Cardiac muscle cell (in vitro differentiated cells and primary cell): ENCODE measurements at regions not wholly inside any gene's neighbourhood (a gene's known extent, or its start where the extent isn't known, plus 50 kb on each side); places are given as distances from the start of the nearest gene placed in this dataset.
"Not testable (repeated sequence)": the region's sequence is repeated elsewhere in the genome, so short reads cannot be mapped to it uniquely, and the experiment has no call there.

Experiments used
- DNase-seq, 2 donors: peaks; one replicate each; pipeline versions ENCODE4 v3.0.0 to v3.0.0-alpha.2; 2010 to 2017; ENCODE audit warnings: low read depth in 1 of 2, low spot score in 1 of 2
- H3K27ac ChIP-seq: fragments of 200-600 bp; sonication (generic); 2 replicates; pipeline ENCODE4 v1.5.1; 2016
- H3K27me3 ChIP-seq: fragments of 200-600 bp; sonication (generic); 2 replicates; pipeline ENCODE4 v1.6.0; 2016; ENCODE audit warnings: control low read depth
- H3K36me3 ChIP-seq: fragments of 200-600 bp; sonication (generic); 2 replicates; pipeline ENCODE4 v1.5.1; 2016; ENCODE audit warnings: control low read depth
- H3K4me1 ChIP-seq: fragments of 200-600 bp; sonication (generic); 2 replicates; pipeline ENCODE4 v1.8.1; 2017; ENCODE audit warnings: low read depth, mild to moderate bottlenecking, mixed run types
- H3K4me3 ChIP-seq: fragments of 200-600 bp; sonication (generic); 2 replicates; pipeline ENCODE4 v1.5.1; 2016; ENCODE audit warnings: mild to moderate bottlenecking
- H3K9me3 ChIP-seq: fragments of 200-600 bp; sonication (generic); 2 replicates; pipeline ENCODE4 v1.5.1; 2017; ENCODE audit warnings: low read depth, mild to moderate bottlenecking, control low read depth
- TF ChIP-seq, protein P1 (sequence below): IDR thresholded peaks from 2 replicates; pipeline ENCODE4 v1.5.1; 2012; ENCODE audit warnings: low read depth, mild to moderate bottlenecking, low read length

DNA sequence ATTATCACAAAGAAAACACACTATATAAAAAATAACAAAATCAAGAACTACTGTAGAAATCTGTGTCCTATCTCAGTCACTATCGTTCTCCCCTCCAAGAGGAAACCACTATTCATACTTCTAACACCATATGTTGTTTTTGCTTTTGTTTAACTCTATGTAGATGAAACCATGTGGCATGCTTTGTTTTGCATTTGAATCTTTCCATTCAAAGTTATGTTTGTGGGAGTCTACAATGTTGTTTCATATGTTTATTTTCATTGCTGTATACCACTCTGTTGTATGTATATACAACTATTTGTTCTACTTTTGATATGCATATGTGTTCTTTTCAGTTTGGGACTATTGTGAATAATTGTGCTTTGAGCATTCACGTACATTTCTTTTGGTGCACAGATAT is 116.1 kb downstream of the PABPC4L start:
- Histone ChIP-seq H3K36me3 (no peaks in the 10 kb centered on the region), H3K4me3 (no peak overlapping the region), H3K27me3 (no peaks in the 10 kb centered on the region), H3K9me3 (no peaks in the 10 kb centered on the region), H3K4me1 (no peaks in the 10 kb centered on the region), H3K27ac (no peak overlapping the region)
- no peak for DNase-seq
- TF ChIP-seq, protein P1, sequence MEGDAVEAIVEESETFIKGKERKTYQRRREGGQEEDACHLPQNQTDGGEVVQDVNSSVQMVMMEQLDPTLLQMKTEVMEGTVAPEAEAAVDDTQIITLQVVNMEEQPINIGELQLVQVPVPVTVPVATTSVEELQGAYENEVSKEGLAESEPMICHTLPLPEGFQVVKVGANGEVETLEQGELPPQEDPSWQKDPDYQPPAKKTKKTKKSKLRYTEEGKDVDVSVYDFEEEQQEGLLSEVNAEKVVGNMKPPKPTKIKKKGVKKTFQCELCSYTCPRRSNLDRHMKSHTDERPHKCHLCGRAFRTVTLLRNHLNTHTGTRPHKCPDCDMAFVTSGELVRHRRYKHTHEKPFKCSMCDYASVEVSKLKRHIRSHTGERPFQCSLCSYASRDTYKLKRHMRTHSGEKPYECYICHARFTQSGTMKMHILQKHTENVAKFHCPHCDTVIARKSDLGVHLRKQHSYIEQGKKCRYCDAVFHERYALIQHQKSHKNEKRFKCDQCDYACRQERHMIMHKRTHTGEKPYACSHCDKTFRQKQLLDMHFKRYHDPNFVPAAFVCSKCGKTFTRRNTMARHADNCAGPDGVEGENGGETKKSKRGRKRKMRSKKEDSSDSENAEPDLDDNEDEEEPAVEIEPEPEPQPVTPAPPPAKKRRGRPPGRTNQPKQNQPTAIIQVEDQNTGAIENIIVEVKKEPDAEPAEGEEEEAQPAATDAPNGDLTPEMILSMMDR, result no peak

DNA sequence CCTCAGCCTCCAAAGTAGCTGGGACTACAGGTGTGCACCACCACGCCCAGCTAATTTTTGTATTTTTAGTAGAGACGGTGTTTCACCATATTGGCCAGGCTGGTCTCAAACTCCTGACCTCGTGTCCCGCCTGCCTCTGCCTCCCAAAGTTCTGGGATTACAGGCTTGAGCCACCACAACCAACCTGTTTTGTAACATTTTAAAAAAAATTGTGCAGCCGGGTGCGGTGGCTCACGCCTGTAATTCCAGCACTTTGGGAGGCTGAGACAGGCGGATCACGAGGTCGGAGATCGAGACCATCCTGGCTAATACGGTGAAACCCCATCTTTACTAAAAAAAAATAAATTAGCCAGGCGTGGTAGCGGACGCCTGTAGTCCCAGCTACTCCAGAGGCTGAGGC is 122.5 kb downstream of the PABPC4L start:
- H3K27ac ChIP-seq, DNase-seq, H3K9me3 ChIP-seq, H3K4me1 ChIP-seq, H3K4me3 ChIP-seq, H3K27me3 ChIP-seq, H3K36me3 ChIP-seq: not testable (repeated sequence)

DNA sequence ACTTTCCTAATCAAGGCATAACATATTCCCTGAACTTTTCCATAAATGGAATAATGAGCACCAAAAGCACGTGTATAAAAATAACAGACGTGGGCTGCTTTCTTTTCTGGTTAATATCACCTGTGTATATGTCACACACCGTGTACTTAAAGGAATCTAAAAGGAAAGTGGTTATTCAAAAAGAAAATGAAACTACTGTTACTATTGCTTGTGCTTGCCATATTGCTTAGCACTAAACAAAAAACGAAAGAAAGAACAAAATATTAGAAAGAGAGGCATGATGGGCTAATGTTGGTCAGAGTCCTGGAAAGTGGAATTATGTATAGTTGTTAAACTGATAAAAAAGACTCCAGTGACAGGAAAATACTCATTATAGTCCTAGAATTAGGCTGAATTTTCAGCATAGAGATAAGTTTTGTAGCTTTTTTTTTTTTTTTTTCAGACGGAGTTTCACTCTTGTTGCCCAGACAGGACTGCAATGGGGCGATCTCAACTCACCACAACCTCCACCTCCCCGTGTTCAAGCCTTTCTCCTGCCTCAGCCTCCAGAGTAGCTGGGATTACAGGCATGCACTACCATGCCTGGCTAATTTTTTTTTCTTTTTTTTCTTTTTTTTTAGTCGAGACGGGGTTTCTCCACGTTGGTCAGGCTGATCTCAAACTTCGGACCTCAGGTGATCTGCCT is 123.2 kb downstream of the PABPC4L start:
- no peak overlapping the region for H3K27ac ChIP-seq
- H3K4me3 ChIP-seq, result no peak overlapping the region
- TF ChIP-seq, protein P1, result no peak
- no peaks in the 10 kb centered on the region for H3K27me3 ChIP-seq
- H3K9me3 ChIP-seq, result no peaks in the 10 kb centered on the region
- DNase-seq, result peak in 1 of 2 donors; percentile 3
- no peaks in the 10 kb centered on the region for H3K36me3 ChIP-seq
- H3K4me1 ChIP-seq, result no peaks in the 10 kb centered on the region

DNA sequence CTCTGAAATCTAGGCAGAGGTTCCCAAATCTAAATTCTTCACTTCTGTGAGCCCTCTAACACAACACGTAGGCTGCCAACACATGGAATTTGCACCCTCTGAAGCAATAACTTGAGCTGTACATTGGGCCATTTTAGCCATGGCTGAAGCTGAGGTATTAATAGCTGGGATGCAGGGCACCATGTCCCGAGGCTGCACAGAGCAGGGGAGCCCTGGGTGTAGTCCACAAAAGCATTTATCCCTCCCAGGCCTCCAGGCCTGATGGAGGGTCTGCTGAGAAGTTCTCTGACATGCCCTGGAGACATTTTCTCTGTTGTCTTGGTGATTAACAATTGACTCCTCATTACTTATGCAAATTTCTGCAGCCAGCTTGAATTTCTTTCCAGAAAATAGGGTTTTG is 127.9 kb downstream of the PABPC4L start:
- no peaks in the 10 kb centered on the region for H3K9me3 ChIP-seq
- H3K36me3 ChIP-seq, result no peaks in the 10 kb centered on the region
- no peak overlapping the region for H3K27ac ChIP-seq
- TF ChIP-seq, protein P1, result no peak
- no peak for DNase-seq
- no peak overlapping the region for H3K4me3 ChIP-seq
- no peaks in the 10 kb centered on the region for H3K27me3 ChIP-seq
- H3K4me1 ChIP-seq, result no peaks in the 10 kb centered on the region

DNA sequence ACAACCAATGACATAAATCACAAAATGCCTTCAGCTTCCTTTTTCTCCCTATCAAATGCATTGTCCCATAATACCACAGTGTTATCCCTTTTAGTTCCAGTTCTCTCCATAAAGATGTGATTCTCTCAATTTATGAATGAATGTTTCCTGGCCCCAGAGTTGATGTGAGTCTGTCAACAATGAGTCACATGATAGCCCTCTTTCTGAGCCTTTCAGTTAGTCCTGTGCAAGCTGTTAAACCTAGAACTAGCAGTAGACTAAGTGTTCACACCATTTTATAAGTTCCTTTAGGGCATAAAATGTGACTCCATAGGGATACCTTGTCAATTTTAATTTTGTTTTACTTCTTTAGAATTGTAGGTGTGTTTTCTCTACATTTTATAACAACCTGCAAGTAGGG is 129.5 kb downstream of the PABPC4L start:
- H3K27ac ChIP-seq, result no peak overlapping the region
- DNase-seq, result no peak
- H3K4me3 ChIP-seq, result no peak overlapping the region
- no peaks in the 10 kb centered on the region for H3K36me3 ChIP-seq
- no peaks in the 10 kb centered on the region for H3K27me3 ChIP-seq
- no peaks in the 10 kb centered on the region for H3K4me1 ChIP-seq
- TF ChIP-seq, protein P1, result no peak
- H3K9me3 ChIP-seq, result no peaks in the 10 kb centered on the region

DNA sequence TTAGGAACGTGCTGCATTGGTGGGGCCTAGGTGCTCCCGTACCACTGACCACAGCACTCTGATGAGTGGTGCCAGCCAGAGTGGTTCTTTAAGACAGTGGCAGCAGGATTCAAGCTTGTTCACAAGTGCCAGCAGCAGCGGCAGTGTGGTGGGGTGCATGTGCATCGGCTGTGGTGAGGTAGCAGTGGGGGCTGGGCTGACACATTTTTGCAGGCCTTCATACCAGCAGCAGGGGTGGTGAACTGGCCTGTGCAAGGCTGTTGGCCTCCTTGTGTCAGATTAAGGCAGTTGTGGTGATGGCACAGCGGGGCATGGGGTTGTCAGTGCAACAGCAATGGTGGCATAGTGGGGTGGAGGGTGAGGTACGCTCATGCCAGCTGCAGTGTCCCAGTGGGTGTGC is 131.4 kb downstream of the PABPC4L start:
- TF ChIP-seq, protein P1, result no peak
- Histone ChIP-seq H3K27me3 (no peaks in the 10 kb centered on the region), H3K4me1 (no peaks in the 10 kb centered on the region), H3K9me3 (no peaks in the 10 kb centered on the region), H3K36me3 (no peaks in the 10 kb centered on the region), H3K4me3 (no peak overlapping the region), H3K27ac (no peak overlapping the region)
- no peak for DNase-seq
